ENCODE measurements at regions not wholly inside any gene's neighbourhood (a gene's known extent, or its start where the extent isn't known, plus 50 kb on each side); places are given as distances from the start of the nearest gene placed in this dataset.

GRCh38 chr13:93144031-93144430, 82.6 kb upstream of the GPC6 start:
- H3K18ac ChIP-seq (ENCODE audit: low read length) = no peak overlapping the region
- no peaks in the 10 kb centered on the region for H3K4me1 ChIP-seq (ENCODE audit: control insufficient read depth in 2 of 2, insufficient read depth in 1 of 2, low read depth in 1 of 2, low read length in 2 of 2)
- no peak overlapping the region for H4K8ac ChIP-seq (ENCODE audit: low read depth, low read length)
- no peak overlapping the region for H2BK15ac ChIP-seq (ENCODE audit: low read length)
- no peaks in the 10 kb centered on the region for H3K9me3 ChIP-seq (replicated peaks in 1 of 2; ENCODE audit: control insufficient read depth in 2 of 2, insufficient read depth in 1 of 2, low read depth in 1 of 2, low read length in 2 of 2)
- H2BK120ac ChIP-seq (ENCODE audit: low read depth, low read length) = no peak overlapping the region
- no peak overlapping the region for H3K14ac ChIP-seq (ENCODE audit: low read length)
- no peak for DNase-seq (ENCODE audit: low spot score)
- H3K27me3 ChIP-seq (ENCODE audit: control insufficient read depth in 3 of 3, insufficient read depth in 3 of 3, low read depth in 1 of 3, low read length in 3 of 3) = no peaks in the 10 kb centered on the region
- no peak overlapping the region for H3K23ac ChIP-seq (ENCODE audit: low read depth, low read length, poor library complexity)
- H3K9ac ChIP-seq (ENCODE audit: low read depth, low read length, poor library complexity) = no peak overlapping the region
- no peak overlapping the region for H3K4me3 ChIP-seq (ENCODE audit: low read length in 2 of 2)
- H4K91ac ChIP-seq (ENCODE audit: low read depth, low read length, poor library complexity) = no peak overlapping the region
- H3K4ac ChIP-seq (ENCODE audit: low read length) = no peak overlapping the region
- H3K36me3 ChIP-seq (replicated peaks in 1 of 2; ENCODE audit: control insufficient read depth in 2 of 2, insufficient read depth in 2 of 2, low read length in 2 of 2) = no peaks in the 10 kb centered on the region
- H3K79me1 ChIP-seq (ENCODE audit: low read depth, low read length) = no peaks in the 10 kb centered on the region
- H2AK5ac ChIP-seq (ENCODE audit: low read depth, low read length) = no peak overlapping the region
- no peak overlapping the region for H2BK12ac ChIP-seq (ENCODE audit: low read length)
- no CpG with 5 or more reads among the region's 4 CpGs for WGBS, 2 donors (ENCODE audit: extremely low coverage in 2 of 2, insufficient read length in 2 of 2, insufficient replicate concordance in 1 of 2)
- no peak overlapping the region for H3K27ac ChIP-seq (replicated peaks; ENCODE audit: low read length)
- no peak overlapping the region for H3K4me2 ChIP-seq (ENCODE audit: insufficient read depth, low read length, poor library complexity, severe bottlenecking)
- H2AFZ ChIP-seq (ENCODE audit: low read length) = no peak overlapping the region
- H2BK5ac ChIP-seq (ENCODE audit: low read length) = no peak overlapping the region

GRCh38 chr13:93145199-93145598, 81.4 kb upstream of the GPC6 start:
- no peak overlapping the region for H2AK5ac ChIP-seq (ENCODE audit: low read depth, low read length)
- no peak overlapping the region for H2BK5ac ChIP-seq (ENCODE audit: low read length)
- no CpG with 5 or more reads among the region's 2 CpGs for WGBS, 2 donors (ENCODE audit: extremely low coverage in 2 of 2, insufficient read length in 2 of 2, insufficient replicate concordance in 1 of 2)
- H3K23ac ChIP-seq (ENCODE audit: low read depth, low read length, poor library complexity) = no peak overlapping the region
- H3K79me1 ChIP-seq (ENCODE audit: low read depth, low read length) = no peaks in the 10 kb centered on the region
- no peak overlapping the region for H4K8ac ChIP-seq (ENCODE audit: low read depth, low read length)
- no peak overlapping the region for H3K4me3 ChIP-seq (ENCODE audit: low read length in 2 of 2)
- H3K14ac ChIP-seq (ENCODE audit: low read length) = no peak overlapping the region
- H3K4ac ChIP-seq (ENCODE audit: low read length) = no peak overlapping the region
- no peaks in the 10 kb centered on the region for H3K27me3 ChIP-seq (ENCODE audit: control insufficient read depth in 3 of 3, insufficient read depth in 3 of 3, low read depth in 1 of 3, low read length in 3 of 3)
- H3K18ac ChIP-seq (ENCODE audit: low read length) = no peak overlapping the region
- no peak overlapping the region for H2BK15ac ChIP-seq (ENCODE audit: low read length)
- H2AFZ ChIP-seq (ENCODE audit: low read length) = no peak overlapping the region
- no peaks in the 10 kb centered on the region for H3K9me3 ChIP-seq (replicated peaks in 1 of 2; ENCODE audit: control insufficient read depth in 2 of 2, insufficient read depth in 1 of 2, low read depth in 1 of 2, low read length in 2 of 2)
- DNase-seq (ENCODE audit: low spot score) = no peak
- H3K4me1 ChIP-seq (ENCODE audit: control insufficient read depth in 2 of 2, insufficient read depth in 1 of 2, low read depth in 1 of 2, low read length in 2 of 2) = peaks cover 0 to 4% of the 10 kb centered on the region in 2 donors
- no peak overlapping the region for H3K27ac ChIP-seq (replicated peaks; ENCODE audit: low read length)
- H4K91ac ChIP-seq (ENCODE audit: low read depth, low read length, poor library complexity) = no peak overlapping the region
- H2BK120ac ChIP-seq (ENCODE audit: low read depth, low read length) = no peak overlapping the region
- no peak overlapping the region for H3K4me2 ChIP-seq (ENCODE audit: insufficient read depth, low read length, poor library complexity, severe bottlenecking)
- H3K36me3 ChIP-seq (replicated peaks in 1 of 2; ENCODE audit: control insufficient read depth in 2 of 2, insufficient read depth in 2 of 2, low read length in 2 of 2) = no peaks in the 10 kb centered on the region
- no peak overlapping the region for H3K9ac ChIP-seq (ENCODE audit: low read depth, low read length, poor library complexity)
- H2BK12ac ChIP-seq (ENCODE audit: low read length) = no peak overlapping the region

- H3K23ac ChIP-seq (ENCODE audit: low read depth, low read length, poor library complexity) = no peak overlapping the region
- H4K91ac ChIP-seq (ENCODE audit: low read depth, low read length, poor library complexity) = no peak overlapping the region
- no peaks in the 10 kb centered on the region for H3K36me3 ChIP-seq (replicated peaks in 1 of 2; ENCODE audit: control insufficient read depth in 2 of 2, insufficient read depth in 2 of 2, low read length in 2 of 2)
- no peak overlapping the region for H2AK5ac ChIP-seq (ENCODE audit: low read depth, low read length)
- no CpG with 5 or more reads among the region's 4 CpGs for WGBS, 2 donors (ENCODE audit: extremely low coverage in 2 of 2, insufficient read length in 2 of 2, insufficient replicate concordance in 1 of 2)
- H3K18ac ChIP-seq (ENCODE audit: low read length) = no peak overlapping the region
- H3K4me3 ChIP-seq (ENCODE audit: low read length in 2 of 2) = no peak overlapping the region
- no peaks in the 10 kb centered on the region for H3K27me3 ChIP-seq (ENCODE audit: control insufficient read depth in 3 of 3, insufficient read depth in 3 of 3, low read depth in 1 of 3, low read length in 3 of 3)
- peaks cover 0 to 4% of the 10 kb centered on the region in 2 donors for H3K4me1 ChIP-seq (ENCODE audit: control insufficient read depth in 2 of 2, insufficient read depth in 1 of 2, low read depth in 1 of 2, low read length in 2 of 2)
- no peaks in the 10 kb centered on the region for H3K79me1 ChIP-seq (ENCODE audit: low read depth, low read length)
- no peak overlapping the region for H3K14ac ChIP-seq (ENCODE audit: low read length)
- no peak overlapping the region for H2AFZ ChIP-seq (ENCODE audit: low read length)
- no peak overlapping the region for H3K27ac ChIP-seq (replicated peaks; ENCODE audit: low read length)
- DNase-seq (ENCODE audit: low spot score) = no peak
- H2BK15ac ChIP-seq (ENCODE audit: low read length) = no peak overlapping the region
- H2BK120ac ChIP-seq (ENCODE audit: low read depth, low read length) = no peak overlapping the region
- H3K4me2 ChIP-seq (ENCODE audit: insufficient read depth, low read length, poor library complexity, severe bottlenecking) = no peak overlapping the region
- H3K9ac ChIP-seq (ENCODE audit: low read depth, low read length, poor library complexity) = no peak overlapping the region
- no peak overlapping the region for H2BK12ac ChIP-seq (ENCODE audit: low read length)
- H3K4ac ChIP-seq (ENCODE audit: low read length) = no peak overlapping the region
- no peaks in the 10 kb centered on the region for H3K9me3 ChIP-seq (replicated peaks in 1 of 2; ENCODE audit: control insufficient read depth in 2 of 2, insufficient read depth in 1 of 2, low read depth in 1 of 2, low read length in 2 of 2)
- H4K8ac ChIP-seq (ENCODE audit: low read depth, low read length) = no peak overlapping the region
- H2BK5ac ChIP-seq (ENCODE audit: low read length) = no peak overlapping the region
These were observed 79.9 kb upstream of the GPC6 start for GRCh38 chr13:93146584-93147297.

- no peak overlapping the region for H3K4me3 ChIP-seq (ENCODE audit: low read length in 2 of 2)
- no peaks in the 10 kb centered on the region for H3K79me1 ChIP-seq (ENCODE audit: low read depth, low read length)
- no peak overlapping the region for H2BK120ac ChIP-seq (ENCODE audit: low read depth, low read length)
- no peak overlapping the region for H3K27ac ChIP-seq (replicated peaks; ENCODE audit: low read length)
- H3K9ac ChIP-seq (ENCODE audit: low read depth, low read length, poor library complexity) = no peak overlapping the region
- no peak overlapping the region for H3K23ac ChIP-seq (ENCODE audit: low read depth, low read length, poor library complexity)
- H3K18ac ChIP-seq (ENCODE audit: low read length) = no peak overlapping the region
- no peak overlapping the region for H2BK15ac ChIP-seq (ENCODE audit: low read length)
- H3K4me1 ChIP-seq (ENCODE audit: control insufficient read depth in 2 of 2, insufficient read depth in 1 of 2, low read depth in 1 of 2, low read length in 2 of 2) = peaks cover 0 to 4% of the 10 kb centered on the region in 2 donors
- H3K36me3 ChIP-seq (replicated peaks in 1 of 2; ENCODE audit: control insufficient read depth in 2 of 2, insufficient read depth in 2 of 2, low read length in 2 of 2) = no peaks in the 10 kb centered on the region
- H3K14ac ChIP-seq (ENCODE audit: low read length) = no peak overlapping the region
- no peak overlapping the region for H3K4me2 ChIP-seq (ENCODE audit: insufficient read depth, low read length, poor library complexity, severe bottlenecking)
- WGBS, 2 donors (ENCODE audit: extremely low coverage in 2 of 2, insufficient read length in 2 of 2, insufficient replicate concordance in 1 of 2) = no CpG with 5 or more reads among the region's 1 CpG
- H2BK12ac ChIP-seq (ENCODE audit: low read length) = no peak overlapping the region
- no peaks in the 10 kb centered on the region for H3K27me3 ChIP-seq (ENCODE audit: control insufficient read depth in 3 of 3, insufficient read depth in 3 of 3, low read depth in 1 of 3, low read length in 3 of 3)
- H3K9me3 ChIP-seq (replicated peaks in 1 of 2; ENCODE audit: control insufficient read depth in 2 of 2, insufficient read depth in 1 of 2, low read depth in 1 of 2, low read length in 2 of 2) = no peaks in the 10 kb centered on the region
- DNase-seq (ENCODE audit: low spot score) = no peak
- H2AFZ ChIP-seq (ENCODE audit: low read length) = no peak overlapping the region
- H2AK5ac ChIP-seq (ENCODE audit: low read depth, low read length) = no peak overlapping the region
- no peak overlapping the region for H2BK5ac ChIP-seq (ENCODE audit: low read length)
- H4K91ac ChIP-seq (ENCODE audit: low read depth, low read length, poor library complexity) = no peak overlapping the region
- H3K4ac ChIP-seq (ENCODE audit: low read length) = no peak overlapping the region
- H4K8ac ChIP-seq (ENCODE audit: low read depth, low read length) = no peak overlapping the region
These were observed 79.3 kb upstream of the GPC6 start for GRCh38 chr13:93147298-93147645.

Data from neuronal stem cell (in vitro differentiated cells).